HG03064 (cell line): ENCODE measurements at regions not wholly inside any gene's neighbourhood (a gene's known extent, or its start where the extent isn't known, plus 50 kb on each side); places are given as distances from the start of the nearest gene placed in this dataset.
"Not testable (repeated sequence)": the region's sequence is repeated elsewhere in the genome, so short reads cannot be mapped to it uniquely, and the experiment has no call there.

Source experiments
- ATAC-seq: cut with Tn5 transposase; IDR thresholded peaks from one replicate; pipeline ENCODE4 v1.9.1; 2021; ENCODE audit warnings: low read depth; ENCODE audit not compliant: unreplicated experiment

DNA sequence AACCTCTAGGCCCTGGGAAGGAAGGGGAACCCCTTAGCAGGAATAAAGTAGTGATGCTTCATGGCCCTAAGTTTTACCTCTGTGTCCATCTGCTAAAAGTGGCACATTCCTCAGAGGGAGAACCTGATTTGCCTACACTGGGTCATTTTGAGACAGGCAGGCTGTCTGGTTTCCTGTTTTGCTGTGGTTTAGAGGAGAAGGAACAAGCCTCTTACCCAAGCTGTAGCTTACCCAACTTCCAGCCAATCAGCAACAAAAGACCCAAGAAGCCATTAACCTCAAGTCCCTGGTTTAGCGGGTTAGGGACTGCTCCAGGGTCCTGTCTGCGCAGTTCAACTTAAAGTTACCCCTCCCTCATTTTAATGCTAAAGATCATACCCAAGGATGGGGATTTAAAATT lies 411.0 kb downstream of the MAT2B start:
- ATAC-seq, result peak; percentile 72

DNA sequence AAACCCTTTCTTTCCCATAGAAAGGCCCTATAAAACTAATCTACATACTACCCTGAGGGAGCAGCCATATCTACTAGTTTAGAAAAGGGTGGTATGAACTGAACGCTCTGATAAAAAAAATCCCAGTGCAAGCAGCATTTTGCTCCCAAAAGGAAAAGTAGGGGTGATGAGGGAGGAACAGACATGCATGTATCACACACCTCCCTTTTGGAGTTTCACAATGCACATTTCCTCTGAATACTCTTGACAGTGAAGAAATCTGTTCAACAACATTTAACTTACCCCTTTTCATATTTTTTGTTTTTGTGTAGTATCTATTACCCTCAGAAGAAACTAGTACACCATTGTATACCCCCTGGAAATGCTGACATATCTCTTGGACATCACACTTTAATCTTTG lies 411.4 kb downstream of the MAT2B start:
- ATAC-seq, result no peak

DNA sequence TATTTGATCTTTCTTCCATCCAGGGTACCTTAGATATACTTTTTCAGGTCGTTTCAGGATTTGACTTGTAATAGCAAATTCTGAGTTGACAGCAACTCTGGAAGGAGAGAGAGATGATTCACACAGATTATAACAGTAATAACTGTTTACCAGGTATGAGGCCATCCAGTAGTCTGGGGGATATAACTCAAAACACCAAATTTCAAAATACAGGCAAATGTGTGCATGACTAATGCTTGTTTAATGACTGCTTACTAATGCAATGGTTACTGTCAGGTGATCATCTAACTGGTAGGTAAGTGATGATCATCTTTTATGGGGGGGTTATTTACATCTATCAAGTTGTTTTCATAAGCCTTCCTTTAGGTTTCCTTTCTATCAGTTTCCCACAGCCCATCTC lies 412.3 kb downstream of the MAT2B start:
- ATAC-seq, result no peak

DNA sequence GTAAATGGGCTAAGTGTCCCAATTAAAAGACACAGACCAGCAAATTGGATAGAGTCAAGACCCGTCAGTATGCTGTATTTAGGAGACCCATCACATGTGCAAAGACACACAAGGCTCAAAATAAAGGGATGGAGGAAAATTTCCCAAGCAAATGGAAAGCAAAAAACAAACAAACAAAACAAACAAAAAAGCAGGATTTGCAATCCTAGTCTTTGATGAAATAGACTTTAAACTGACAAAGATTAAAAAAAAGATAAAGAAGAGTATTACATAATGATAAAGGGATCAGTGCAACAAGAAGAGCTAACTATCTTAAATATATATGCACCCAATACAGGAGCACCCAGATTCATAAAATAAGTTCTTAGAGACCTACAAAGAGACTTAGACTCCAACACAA lies 429.6 kb downstream of the MAT2B start:
- ATAC-seq, result not testable (repeated sequence)

DNA sequence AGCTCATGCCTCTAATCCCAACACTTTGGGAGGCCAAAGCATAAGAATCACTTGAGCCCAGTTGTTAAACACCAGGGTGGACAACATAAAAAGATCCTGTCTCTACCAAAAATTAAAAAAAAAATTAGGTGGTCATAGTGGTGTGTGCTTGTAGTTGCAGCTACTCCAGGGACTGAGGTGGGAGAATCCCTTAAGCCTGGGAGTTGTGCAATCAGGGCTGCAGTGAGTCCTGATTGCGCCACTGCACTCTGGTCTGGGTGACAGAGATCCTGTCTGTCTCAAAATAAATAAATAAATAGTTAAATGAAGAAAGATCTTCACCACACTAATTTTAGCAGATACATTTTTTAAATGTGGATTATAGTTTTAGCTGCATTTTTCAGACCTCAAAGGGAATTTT lies 433.2 kb downstream of the MAT2B start:
- no peak for ATAC-seq

DNA sequence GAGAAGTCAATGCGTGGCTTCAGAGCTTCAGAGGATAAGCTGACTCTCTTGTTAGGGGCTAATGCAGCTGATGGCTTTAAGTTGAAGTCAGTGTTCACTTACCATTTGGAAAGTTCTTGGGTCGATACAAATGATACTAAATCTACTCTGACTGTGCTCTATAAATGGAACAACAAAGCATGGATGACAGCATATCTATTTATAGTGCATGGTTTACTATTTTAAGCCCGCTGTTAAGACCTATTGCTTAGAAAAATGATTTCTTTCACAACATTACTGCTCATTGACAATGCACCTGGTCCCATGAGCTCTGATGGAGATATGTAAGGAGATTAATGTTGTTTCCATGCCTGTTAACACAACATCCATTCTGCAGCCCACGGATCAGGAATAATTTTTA lies 435.7 kb downstream of the MAT2B start:
- no peak for ATAC-seq

DNA sequence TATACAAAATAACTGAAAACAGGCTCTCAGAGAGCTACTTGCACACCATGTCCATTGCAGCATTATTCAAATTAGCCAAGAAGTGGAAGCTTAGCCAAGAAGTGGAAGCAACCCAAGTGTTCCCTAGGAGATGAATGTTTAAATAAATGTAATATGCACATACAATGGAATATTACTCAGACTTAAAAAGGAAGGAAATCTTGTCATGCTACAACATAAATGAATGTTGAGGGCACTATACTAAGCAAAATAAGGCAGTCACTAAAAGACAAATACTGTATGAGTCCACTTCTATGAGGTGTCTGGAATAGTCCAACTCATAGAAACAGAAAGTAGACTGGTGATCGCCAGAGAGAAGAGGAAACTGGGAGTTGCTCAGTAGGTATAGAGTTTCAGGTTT lies 438.1 kb downstream of the MAT2B start:
- ATAC-seq, result no peak

DNA sequence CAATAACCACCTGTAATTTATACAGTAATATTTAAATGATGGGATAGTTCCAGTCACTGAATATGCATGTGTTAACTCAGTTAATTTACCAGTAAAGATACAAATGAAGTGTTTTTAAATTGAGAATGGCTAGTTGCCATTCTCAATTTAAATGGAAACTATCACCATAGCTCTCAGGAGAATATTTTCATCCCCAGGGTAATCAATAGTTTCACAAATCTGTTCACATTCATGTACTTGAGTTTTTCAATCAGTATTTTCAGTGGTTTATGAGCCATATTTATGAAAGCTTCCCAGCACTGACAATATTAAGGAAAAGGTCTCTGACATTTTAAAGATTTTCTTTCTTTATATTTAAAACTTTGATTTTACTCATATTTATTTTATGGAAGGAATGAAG lies 439.3 kb downstream of the MAT2B start:
- ATAC-seq, result no peak

DNA sequence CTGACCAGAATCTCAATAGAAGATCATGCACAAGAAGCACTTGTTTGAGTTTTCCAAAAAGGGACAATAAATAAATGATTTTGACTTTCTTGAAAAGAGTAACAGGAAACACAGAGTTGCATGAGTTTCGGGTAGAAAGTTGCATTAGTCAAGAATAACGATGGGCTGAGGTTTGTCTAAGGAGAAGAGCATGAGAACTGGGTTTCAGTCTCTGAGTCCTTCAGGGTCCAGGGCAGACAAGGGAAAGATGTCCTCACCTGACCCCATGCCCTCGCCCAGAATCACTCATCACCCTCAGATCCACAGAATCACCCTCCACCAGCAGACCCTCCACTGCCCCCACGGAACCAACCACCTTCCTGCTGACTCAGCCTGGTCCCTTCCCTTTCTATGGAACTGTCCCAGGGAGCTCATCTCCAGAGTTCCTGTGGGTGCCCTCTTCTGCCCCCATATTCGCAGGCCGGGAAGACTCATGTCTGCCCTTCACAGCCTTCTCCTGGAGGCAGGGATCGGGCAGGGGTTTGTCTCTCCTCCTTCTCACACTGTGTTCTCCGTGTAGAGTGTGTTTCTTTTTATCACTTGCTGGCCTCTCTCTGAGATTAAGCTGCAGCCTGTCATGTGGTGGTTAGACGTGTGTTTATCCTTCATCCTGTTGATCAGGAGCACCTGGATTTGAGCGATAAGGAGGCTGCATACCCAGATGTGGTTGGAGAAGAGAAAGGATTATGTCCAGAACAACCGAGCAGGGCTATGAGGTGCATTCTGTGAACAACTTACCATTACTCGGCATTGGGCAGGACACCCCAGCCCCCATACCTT lies 442.6 kb downstream of the MAT2B start:
- no peak for ATAC-seq

DNA sequence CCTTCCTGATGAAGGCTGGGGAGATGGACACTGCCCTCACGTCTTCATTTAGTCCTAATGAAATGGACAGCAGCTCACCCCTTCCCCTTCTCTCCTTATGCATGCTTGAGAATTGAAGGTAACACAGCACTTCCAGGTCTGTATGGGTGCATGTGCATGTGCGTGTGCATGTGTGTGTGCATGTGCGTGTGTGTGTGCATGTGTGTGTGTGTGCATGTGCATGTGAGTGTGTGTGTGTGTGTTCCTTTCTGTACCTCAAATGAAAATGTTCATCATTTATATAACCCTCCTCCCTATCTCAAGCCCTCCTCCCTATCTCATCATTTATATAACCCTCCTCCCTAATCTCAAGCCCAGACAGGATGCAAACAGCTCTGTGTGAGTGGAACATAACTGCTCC lies 444.8 kb downstream of the MAT2B start:
- ATAC-seq, result no peak

DNA sequence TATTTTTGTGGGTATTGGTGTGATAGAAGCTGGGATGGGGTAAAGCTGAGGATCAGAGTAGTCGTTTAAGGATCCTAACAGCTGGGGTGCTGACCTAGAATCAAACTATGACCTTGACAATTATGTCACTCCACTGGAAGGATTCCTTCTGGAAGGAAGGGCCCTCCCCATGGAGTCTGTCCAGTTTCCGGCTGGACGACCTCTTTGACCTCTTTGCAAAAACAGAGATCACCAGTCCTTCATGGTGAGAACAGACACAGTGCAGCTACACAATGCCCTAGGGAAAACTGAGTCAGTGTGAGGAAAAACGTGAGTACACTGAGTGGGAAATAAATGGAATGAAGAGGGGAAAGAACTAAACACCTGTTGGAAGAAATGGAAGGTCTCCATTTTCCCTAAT lies 445.6 kb downstream of the MAT2B start:
- no peak for ATAC-seq

DNA sequence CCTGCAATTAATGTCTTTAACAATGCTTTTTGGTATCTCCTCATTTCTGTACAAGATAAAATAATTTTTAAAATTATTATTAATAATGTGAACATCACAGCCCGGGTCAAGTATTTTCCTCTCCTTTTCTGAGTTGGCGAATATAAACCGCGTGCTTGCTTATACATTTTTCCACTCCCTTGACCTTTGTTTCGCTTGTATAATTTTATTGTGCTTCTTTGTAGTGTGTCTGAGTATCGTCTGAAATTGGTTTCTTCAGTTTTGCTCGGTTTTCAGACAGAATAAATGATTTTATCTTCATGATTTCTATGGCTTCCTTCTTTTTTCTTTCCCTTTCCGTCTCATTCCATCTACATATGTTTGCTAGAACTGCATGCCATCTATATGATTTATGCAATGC lies 448.5 kb downstream of the MAT2B start:
- no peak for ATAC-seq

DNA sequence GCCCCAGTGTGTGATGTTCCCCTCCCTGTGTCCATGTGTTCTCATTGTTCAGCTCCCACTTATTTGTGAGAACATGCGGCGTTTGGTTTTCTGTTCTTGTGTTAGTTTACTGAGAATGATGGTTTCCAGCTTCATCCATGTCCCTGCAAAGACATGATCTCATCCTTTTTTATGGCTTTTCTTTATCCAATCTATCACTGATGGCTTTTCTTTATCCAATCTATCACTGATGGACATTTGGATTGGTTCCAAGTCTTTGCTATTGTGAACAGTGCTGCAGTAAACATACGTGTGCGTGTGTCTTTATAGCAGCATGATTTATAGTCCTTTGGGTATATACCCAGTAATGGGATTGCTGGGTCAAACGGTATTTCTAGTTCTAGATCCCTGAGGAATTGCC lies 455.8 kb downstream of the MAT2B start:
- not testable (repeated sequence) for ATAC-seq

DNA sequence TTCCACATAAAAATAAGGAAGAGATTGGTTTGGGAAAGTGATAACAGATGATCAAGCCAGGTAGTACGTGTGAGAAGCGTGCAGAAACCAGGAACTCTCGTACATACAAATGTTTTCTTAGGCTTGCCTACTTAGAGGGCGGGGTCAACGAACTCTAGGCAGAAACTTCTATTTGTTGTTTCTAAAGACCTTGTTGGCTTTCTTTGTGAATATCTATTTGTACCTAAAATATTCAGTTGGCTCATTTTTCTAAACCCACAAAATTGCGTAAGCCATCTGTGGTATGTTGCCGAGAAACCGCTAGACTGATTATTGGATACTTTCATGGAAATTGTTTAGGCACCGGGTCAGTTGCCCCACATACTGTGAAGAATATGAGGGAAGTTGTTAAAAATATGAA lies 458.5 kb downstream of the MAT2B start:
- ATAC-seq, result no peak

DNA sequence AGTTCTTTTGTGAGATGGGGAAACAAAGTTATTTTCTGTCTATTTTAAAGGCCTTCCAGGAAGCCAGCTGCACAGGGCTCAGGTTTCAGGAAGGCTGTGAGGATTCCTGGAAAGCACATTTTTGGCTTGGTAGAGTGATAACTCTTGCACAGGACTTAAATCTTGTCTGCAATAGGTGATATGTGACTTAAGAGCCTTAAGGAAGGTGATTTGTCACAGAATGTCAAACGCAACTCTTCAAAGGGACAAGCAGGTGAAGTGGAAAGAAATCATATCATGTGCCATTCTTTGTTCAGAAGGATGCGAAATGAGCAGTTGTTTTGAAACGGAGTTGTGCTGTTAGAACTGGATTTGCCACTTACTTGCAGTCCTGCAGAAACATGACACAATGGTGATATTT lies 459.3 kb downstream of the MAT2B start:
- no peak for ATAC-seq

DNA sequence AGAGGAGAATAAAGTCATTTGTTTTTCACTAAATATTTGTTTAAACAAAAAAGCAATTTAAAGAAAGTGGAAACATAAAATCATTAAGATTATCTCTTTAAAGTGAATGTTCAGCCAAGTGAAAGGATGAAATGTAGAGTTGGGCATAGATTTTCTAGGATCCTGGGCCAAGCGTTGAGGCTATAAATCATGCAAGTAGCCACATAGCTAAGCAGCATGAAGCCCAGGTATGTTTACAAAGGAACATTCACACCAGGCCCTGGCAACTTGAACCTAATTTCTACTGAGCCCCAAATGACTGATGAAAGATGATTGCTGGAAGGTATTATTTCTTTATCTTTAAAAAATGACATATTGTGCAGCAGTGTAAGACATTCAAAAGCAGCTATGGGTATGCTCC lies 461.8 kb downstream of the MAT2B start:
- no peak for ATAC-seq

DNA sequence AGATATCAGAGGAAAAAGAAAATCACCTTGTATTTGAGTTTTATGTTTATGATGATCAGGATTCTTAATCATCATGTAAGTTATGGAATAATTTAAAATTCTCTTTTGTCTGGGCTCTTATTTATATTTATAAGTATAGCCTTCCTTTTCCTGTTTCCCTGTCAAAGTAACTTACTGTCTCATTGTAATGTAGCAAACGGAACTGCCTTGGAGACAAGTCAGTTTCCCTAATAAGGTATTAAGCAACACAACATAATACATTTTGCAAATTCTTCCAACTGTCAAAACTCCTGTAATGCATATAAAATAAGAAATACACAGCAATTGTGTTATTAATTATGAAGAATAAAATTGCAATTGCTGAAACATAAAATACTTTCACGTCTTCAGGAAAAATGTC lies 463.2 kb downstream of the MAT2B start:
- ATAC-seq, result no peak

DNA sequence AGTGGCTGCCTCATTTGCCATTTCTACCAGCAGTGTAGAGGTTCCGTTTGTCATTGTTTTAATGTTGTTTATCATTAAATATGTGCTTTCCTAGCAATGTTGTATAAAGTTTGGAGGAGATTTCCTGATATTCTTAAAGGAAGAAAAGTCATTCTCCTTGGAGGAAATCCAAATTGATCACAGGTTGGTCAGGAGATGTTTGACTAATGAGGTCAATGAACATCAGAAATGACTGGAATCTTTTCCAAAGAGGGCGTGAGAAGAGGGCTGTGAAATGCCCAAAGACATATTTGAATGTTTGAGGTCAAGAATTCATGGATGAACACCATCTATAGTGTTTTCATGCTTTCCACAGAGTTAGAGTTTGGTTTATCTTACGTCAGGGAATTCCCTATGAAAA lies 471.3 kb downstream of the MAT2B start:
- ATAC-seq, result no peak

DNA sequence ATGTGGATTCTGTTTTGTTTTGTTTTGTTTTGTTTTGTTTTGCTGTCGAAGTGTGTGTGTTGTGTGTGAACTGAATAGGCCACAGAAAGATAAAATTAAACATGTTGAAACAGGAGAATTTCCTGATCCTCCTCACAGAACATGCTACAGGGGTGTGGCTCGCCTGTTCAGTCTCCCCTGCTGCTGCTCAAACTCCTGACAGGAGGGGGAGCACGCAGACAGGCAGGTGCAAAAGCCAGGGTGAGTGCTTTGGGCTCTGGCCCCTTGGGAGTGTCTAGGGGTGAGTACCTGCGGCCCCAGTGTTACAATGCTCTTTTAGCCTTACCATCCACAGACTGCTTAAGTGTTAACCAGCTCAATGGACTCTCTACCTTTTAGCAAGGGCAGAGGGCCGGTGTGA lies 473.5 kb downstream of the MAT2B start:
- no peak for ATAC-seq

DNA sequence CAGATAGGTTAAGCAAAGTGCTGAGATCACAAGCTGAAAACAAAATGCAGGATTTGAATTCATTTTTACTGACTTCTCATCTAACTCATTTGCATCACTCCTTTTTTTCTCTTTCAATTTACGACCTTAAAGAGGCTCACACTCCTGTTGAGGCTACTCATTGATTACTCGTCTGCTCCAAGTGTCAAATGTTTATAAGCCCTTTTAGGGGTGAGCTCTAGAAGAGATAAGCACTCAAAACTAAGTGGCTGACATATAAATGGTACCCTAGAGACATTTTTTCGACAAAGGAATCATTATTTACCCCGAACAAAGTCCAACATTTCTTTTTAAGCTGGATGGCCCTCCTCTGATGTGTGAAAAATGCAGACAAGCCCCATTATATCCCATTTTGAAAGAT lies 483.1 kb downstream of the MAT2B start:
- no peak for ATAC-seq

DNA sequence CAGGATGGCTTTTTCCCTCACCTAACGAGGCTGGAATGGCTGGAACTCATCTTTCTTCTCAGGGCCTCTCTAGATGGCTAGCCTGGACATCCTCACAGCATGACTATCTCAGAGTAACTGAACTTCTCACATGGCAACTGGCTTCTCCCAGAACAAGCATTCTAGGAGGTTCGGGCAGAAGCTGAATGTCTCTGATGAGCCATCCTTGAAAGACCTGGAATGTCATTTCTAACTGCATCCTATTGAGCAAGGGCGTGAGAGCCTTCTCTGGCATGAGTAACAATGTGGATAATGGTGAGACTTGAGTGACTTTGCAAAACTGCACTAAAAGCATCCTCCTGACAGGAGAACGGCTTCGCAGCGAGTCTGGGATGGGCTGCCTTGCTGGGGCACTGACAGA lies 487.7 kb downstream of the MAT2B start:
- ATAC-seq, result no peak

DNA sequence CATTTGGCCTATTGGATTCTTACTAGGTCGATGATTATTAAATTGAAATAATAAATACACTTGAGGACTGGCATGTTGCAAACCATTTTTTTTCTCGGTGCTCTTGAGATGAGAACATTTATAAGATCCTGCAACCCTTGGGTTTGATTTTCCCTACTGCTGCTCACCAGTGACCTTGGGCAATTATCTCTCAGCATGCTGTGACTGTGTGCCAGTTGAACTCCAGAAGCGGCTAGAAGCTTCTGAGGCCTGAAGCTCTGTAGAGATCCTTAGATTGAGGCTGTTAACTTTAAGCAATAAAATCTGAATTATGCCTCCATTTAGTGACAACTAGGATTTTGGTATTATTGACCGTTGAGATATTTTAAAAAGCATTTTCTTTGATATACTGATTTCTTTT lies 489.8 kb downstream of the MAT2B start:
- no peak for ATAC-seq

DNA sequence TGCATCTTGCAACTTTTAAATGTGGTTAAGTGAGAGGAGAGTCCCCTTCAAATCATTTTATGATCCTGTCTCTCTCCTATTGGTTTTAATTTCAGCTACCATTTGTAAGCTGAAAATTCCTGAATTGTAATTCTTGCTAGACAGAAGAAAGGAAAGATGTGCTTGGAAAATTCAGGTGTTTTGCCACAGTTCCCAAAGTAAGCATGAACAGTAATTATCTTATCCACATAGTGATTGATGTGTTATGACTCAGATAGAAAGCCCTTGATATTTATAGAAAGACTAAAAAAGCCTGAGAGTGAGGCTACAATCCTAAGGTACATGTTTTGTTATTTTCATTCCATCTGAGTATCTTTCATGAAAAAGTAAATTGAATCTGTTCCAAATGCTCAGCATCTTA lies 492.5 kb downstream of the MAT2B start:
- no peak for ATAC-seq
